GM23338 (cell line): ENCODE measurements at regions not wholly inside any gene's neighbourhood (a gene's known extent, or its start where the extent isn't known, plus 50 kb on each side); places are given as distances from the start of the nearest gene placed in this dataset.

Source experiments
- POLR2AphosphoS5 ChIP-seq: IDR thresholded peaks from 2 replicates; pipeline ENCODE4 v1.6.1; 2016; ENCODE audit warnings: antibody characterized with exemption, low read depth
- STAT1 ChIP-seq: IDR thresholded peaks from one replicate; pipeline ENCODE4 v1.6.1; 2016; ENCODE audit warnings: antibody characterized with exemption; ENCODE audit not compliant: unreplicated experiment
- ZNF114 ChIP-seq: fragments of 250-450 bp; sonication (Bioruptor Pico); IDR thresholded peaks from 2 replicates; pipeline ENCODE4 v1.5.0; 2020; ENCODE audit warnings: mild to moderate bottlenecking, moderate library complexity
- ZNF331 ChIP-seq: fragments of 250-450 bp; sonication (Bioruptor Pico); IDR thresholded peaks from 2 replicates; pipeline ENCODE4 v1.5.0; 2020; ENCODE audit warnings: low read depth, mild to moderate bottlenecking, moderate library complexity
- TF ChIP-seq, protein P1 (sequence below): fragments of 250-450 bp; sonication (Bioruptor Pico); IDR thresholded peaks from 2 replicates; pipeline ENCODE4 v1.5.0; 2020; ENCODE audit warnings: mild to moderate bottlenecking, moderate library complexity
- TF ChIP-seq, protein P2 (sequence below): IDR thresholded peaks from 2 replicates; pipeline ENCODE4 v1.6.1; 2016; ENCODE audit warnings: antibody characterized with exemption
- TF ChIP-seq, protein P3 (sequence below): IDR thresholded peaks from one replicate; pipeline ENCODE4 v1.6.1; 2018; ENCODE audit warnings: antibody characterized with exemption; ENCODE audit not compliant: unreplicated experiment
- TF ChIP-seq, protein P4 (sequence below), 2 experiments: fragments of 200-600 bp in 1 of 2; sonication (generic) in 1 of 2; conservative IDR thresholded peaks; 2 replicates each; pipeline versions ENCODE4 v1.5.1 to v1.6.1; 2016 to 2017; ENCODE audit warnings: antibody characterized with exemption in 2 of 2, low read depth in 2 of 2, mild to moderate bottlenecking in 2 of 2, moderate library complexity in 1 of 2

DNA sequence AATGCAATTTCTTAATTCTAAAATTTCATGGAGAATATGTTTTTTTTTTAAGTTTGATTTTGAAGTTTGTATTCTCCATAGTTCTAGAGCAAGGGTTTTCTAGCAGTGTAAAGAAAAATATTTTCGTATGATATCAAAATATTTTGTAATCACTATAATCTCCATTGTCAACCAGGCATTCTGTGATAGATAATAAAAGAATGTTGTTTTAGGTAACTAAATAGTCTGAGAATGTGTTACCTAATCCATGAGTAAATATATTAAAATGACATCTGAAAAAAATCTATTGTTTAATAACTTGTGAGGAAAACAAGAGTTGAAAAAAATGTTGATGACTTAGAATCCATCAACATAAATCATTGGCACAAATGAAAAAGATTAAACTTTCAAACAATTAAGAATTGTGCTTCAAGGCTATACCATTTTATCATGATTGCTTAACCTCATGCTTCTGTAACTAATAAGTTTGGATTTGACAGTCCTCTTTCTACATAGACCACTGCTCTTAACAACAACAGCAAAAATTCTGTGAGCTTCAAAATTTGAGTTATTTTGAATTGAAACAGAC lies 2211.8 kb downstream of the LRRC4C start (continued):
- TF ChIP-seq, protein P1, sequence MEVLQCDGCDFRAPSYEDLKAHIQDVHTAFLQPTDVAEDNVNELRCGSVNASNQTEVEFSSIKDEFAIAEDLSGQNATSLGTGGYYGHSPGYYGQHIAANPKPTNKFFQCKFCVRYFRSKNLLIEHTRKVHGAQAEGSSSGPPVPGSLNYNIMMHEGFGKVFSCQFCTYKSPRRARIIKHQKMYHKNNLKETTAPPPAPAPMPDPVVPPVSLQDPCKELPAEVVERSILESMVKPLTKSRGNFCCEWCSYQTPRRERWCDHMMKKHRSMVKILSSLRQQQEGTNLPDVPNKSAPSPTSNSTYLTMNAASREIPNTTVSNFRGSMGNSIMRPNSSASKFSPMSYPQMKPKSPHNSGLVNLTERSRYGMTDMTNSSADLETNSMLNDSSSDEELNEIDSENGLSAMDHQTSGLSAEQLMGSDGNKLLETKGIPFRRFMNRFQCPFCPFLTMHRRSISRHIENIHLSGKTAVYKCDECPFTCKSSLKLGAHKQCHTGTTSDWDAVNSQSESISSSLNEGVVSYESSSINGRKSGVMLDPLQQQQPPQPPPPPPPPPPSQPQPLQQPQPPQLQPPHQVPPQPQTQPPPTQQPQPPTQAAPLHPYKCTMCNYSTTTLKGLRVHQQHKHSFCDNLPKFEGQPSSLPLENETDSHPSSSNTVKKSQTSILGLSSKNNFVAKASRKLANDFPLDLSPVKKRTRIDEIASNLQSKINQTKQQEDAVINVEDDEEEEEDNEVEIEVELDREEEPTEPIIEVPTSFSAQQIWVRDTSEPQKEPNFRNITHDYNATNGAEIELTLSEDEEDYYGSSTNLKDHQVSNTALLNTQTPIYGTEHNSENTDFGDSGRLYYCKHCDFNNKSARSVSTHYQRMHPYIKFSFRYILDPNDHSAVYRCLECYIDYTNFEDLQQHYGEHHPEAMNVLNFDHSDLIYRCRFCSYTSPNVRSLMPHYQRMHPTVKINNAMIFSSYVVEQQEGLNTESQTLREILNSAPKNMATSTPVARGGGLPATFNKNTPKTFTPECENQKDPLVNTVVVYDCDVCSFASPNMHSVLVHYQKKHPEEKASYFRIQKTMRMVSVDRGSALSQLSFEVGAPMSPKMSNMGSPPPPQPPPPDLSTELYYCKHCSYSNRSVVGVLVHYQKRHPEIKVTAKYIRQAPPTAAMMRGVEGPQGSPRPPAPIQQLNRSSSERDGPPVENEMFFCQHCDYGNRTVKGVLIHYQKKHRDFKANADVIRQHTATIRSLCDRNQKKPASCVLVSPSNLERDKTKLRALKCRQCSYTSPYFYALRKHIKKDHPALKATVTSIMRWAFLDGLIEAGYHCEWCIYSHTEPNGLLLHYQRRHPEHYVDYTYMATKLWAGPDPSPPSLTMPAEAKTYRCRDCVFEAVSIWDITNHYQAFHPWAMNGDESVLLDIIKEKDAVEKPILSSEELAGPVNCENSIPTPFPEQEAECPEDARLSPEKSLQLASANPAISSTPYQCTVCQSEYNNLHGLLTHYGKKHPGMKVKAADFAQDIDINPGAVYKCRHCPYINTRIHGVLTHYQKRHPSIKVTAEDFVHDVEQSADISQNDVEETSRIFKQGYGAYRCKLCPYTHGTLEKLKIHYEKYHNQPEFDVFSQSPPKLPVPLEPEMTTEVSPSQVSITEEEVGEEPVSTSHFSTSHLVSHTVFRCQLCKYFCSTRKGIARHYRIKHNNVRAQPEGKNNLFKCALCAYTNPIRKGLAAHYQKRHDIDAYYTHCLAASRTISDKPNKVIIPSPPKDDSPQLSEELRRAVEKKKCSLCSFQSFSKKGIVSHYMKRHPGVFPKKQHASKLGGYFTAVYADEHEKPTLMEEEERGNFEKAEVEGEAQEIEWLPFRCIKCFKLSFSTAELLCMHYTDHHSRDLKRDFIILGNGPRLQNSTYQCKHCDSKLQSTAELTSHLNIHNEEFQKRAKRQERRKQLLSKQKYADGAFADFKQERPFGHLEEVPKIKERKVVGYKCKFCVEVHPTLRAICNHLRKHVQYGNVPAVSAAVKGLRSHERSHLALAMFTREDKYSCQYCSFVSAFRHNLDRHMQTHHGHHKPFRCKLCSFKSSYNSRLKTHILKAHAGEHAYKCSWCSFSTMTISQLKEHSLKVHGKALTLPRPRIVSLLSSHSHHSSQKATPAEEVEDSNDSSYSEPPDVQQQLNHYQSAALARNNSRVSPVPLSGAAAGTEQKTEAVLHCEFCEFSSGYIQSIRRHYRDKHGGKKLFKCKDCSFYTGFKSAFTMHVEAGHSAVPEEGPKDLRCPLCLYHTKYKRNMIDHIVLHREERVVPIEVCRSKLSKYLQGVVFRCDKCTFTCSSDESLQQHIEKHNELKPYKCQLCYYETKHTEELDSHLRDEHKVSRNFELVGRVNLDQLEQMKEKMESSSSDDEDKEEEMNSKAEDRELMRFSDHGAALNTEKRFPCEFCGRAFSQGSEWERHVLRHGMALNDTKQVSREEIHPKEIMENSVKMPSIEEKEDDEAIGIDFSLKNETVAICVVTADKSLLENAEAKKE (CRISPR knock-in tag): no peak
- TF ChIP-seq, protein P2, sequence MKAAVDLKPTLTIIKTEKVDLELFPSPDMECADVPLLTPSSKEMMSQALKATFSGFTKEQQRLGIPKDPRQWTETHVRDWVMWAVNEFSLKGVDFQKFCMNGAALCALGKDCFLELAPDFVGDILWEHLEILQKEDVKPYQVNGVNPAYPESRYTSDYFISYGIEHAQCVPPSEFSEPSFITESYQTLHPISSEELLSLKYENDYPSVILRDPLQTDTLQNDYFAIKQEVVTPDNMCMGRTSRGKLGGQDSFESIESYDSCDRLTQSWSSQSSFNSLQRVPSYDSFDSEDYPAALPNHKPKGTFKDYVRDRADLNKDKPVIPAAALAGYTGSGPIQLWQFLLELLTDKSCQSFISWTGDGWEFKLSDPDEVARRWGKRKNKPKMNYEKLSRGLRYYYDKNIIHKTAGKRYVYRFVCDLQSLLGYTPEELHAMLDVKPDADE: no peak
- no peak for TF ChIP-seq ZNF331
- TF ChIP-seq POLR2AphosphoS5: no peak
- TF ChIP-seq, protein P3, sequence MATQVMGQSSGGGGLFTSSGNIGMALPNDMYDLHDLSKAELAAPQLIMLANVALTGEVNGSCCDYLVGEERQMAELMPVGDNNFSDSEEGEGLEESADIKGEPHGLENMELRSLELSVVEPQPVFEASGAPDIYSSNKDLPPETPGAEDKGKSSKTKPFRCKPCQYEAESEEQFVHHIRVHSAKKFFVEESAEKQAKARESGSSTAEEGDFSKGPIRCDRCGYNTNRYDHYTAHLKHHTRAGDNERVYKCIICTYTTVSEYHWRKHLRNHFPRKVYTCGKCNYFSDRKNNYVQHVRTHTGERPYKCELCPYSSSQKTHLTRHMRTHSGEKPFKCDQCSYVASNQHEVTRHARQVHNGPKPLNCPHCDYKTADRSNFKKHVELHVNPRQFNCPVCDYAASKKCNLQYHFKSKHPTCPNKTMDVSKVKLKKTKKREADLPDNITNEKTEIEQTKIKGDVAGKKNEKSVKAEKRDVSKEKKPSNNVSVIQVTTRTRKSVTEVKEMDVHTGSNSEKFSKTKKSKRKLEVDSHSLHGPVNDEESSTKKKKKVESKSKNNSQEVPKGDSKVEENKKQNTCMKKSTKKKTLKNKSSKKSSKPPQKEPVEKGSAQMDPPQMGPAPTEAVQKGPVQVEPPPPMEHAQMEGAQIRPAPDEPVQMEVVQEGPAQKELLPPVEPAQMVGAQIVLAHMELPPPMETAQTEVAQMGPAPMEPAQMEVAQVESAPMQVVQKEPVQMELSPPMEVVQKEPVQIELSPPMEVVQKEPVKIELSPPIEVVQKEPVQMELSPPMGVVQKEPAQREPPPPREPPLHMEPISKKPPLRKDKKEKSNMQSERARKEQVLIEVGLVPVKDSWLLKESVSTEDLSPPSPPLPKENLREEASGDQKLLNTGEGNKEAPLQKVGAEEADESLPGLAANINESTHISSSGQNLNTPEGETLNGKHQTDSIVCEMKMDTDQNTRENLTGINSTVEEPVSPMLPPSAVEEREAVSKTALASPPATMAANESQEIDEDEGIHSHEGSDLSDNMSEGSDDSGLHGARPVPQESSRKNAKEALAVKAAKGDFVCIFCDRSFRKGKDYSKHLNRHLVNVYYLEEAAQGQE: no peak
- TF ChIP-seq, protein P4, sequence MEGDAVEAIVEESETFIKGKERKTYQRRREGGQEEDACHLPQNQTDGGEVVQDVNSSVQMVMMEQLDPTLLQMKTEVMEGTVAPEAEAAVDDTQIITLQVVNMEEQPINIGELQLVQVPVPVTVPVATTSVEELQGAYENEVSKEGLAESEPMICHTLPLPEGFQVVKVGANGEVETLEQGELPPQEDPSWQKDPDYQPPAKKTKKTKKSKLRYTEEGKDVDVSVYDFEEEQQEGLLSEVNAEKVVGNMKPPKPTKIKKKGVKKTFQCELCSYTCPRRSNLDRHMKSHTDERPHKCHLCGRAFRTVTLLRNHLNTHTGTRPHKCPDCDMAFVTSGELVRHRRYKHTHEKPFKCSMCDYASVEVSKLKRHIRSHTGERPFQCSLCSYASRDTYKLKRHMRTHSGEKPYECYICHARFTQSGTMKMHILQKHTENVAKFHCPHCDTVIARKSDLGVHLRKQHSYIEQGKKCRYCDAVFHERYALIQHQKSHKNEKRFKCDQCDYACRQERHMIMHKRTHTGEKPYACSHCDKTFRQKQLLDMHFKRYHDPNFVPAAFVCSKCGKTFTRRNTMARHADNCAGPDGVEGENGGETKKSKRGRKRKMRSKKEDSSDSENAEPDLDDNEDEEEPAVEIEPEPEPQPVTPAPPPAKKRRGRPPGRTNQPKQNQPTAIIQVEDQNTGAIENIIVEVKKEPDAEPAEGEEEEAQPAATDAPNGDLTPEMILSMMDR (conservative IDR thresholded peaks at IDR 0.05; ENCODE audit: low read depth in 2 of 2): no peak
- no peak for TF ChIP-seq STAT1
- no peak for TF ChIP-seq ZNF114 (CRISPR knock-in tag)
